ENCODE measurements at regions not wholly inside any gene's neighbourhood (a gene's known extent, or its start where the extent isn't known, plus 50 kb on each side); places are given as distances from the start of the nearest gene placed in this dataset.

DNA sequence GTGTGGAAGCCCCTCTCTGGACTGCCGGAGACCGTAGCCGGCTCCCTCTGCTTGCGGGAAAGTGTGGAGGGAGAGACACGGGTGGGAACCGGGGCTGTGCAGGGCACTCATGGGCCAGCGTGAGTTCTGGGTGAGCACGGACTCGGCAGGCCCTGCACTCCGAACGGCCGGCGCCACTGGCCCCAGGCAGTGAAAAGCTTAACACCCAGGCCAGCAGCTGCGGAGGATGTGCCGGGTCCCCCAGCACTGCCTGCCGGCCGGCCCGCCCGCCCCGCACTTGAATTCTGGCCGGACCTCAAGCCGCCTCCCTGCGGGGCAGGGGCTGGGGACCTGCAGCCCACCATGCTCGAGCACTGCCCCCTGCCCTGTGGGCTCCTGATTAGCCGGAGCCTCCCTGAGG, 147.0 kb downstream of the FGF9 start:
- Histone ChIP-seq H2AFZ (ENCODE audit: low read length, unreplicated experiment) (no peak overlapping the region), H3K36me3 (ENCODE audit: insufficient read depth, low read length) (no peaks in the 10 kb centered on the region), H3K4me3 (ENCODE audit: low read depth, low read length) (no peak overlapping the region), H3K27ac (ENCODE audit: low read depth, low read length) (no peak overlapping the region), H3K79me2 (ENCODE audit: control insufficient read depth, insufficient read depth, low read length, unreplicated experiment) (no peaks in the 10 kb centered on the region), H3K27me3 (ENCODE audit: insufficient read depth, low read length) (no peaks in the 10 kb centered on the region), H3K4me1 (ENCODE audit: control insufficient read depth, insufficient read depth, low read length, unreplicated experiment) (no peaks in the 10 kb centered on the region)

DNA sequence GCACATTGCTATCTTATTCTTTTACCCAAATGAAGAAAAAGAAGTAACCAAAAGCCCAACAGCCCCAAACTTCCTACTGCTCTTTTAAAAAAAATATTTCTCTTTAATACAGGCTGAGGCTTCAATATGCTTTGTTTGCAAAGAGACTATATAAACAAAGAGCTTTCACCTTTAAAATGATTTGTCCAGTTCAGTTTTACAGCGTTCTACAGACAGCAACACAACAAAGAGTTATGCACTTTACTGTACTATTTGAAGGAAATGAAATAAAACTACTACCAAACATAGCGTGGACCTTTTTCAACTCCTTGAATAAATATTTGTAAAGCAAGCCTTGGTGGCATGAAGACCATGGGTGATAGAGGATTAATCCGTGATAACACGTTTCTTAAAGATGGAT, 151.2 kb downstream of the FGF9 start:
- Histone ChIP-seq H2AFZ (ENCODE audit: low read length, unreplicated experiment) (no peak overlapping the region), H3K79me2 (ENCODE audit: control insufficient read depth, insufficient read depth, low read length, unreplicated experiment) (no peaks in the 10 kb centered on the region), H3K4me1 (ENCODE audit: control insufficient read depth, insufficient read depth, low read length, unreplicated experiment) (no peaks in the 10 kb centered on the region), H3K36me3 (ENCODE audit: insufficient read depth, low read length) (no peaks in the 10 kb centered on the region), H3K4me3 (ENCODE audit: low read depth, low read length) (no peak overlapping the region), H3K27me3 (ENCODE audit: insufficient read depth, low read length) (no peaks in the 10 kb centered on the region), H3K27ac (ENCODE audit: low read depth, low read length) (no peak overlapping the region)

DNA sequence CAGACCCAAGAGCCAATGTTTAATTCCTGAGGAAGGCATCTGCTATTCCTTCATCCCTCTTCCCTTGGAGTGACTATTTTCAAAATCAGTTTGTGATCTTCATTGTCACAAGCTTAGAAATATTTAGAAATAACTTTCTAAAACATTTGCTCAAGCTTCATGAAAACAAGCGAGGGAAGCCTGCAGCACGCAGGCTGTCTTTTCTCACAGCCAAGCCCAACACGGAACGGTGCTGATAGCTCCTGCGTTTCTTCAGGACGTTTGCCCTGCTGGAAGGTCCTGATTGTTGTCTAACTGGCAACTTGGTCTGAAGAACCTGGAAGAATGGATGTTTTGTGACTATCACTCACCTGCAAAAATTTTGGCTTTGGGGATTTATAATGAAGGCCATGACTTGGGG, 152.5 kb downstream of the FGF9 start:
- no peaks in the 10 kb centered on the region for H3K27me3 ChIP-seq (ENCODE audit: insufficient read depth, low read length)
- no peak overlapping the region for H2AFZ ChIP-seq (ENCODE audit: low read length, unreplicated experiment)
- H3K79me2 ChIP-seq (ENCODE audit: control insufficient read depth, insufficient read depth, low read length, unreplicated experiment), result no peaks in the 10 kb centered on the region
- H3K4me3 ChIP-seq (ENCODE audit: low read depth, low read length), result no peak overlapping the region
- no peaks in the 10 kb centered on the region for H3K4me1 ChIP-seq (ENCODE audit: control insufficient read depth, insufficient read depth, low read length, unreplicated experiment)
- H3K27ac ChIP-seq (ENCODE audit: low read depth, low read length), result no peak overlapping the region
- H3K36me3 ChIP-seq (ENCODE audit: insufficient read depth, low read length), result no peaks in the 10 kb centered on the region

DNA sequence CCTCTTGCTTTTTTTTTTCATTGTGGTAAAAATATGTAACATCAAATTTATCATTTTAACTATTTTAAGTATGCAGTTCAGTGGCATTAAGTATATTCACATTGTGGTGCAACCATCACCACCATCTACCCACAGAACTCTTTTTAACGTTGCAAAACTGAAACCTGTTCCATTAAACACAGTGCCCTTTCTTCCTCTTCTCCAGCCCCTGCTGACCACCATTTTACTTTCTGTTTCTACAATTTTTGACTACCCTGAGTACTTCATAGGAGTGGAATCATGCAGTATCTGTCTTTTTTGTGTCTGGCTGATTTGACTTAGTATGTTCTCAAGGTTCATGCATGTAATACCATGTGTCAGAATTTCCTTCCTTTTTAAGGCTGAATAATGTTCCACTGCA, 153.1 kb downstream of the FGF9 start:
- H3K4me3 ChIP-seq (ENCODE audit: low read depth, low read length), result no peak overlapping the region
- no peaks in the 10 kb centered on the region for H3K36me3 ChIP-seq (ENCODE audit: insufficient read depth, low read length)
- no peak overlapping the region for H2AFZ ChIP-seq (ENCODE audit: low read length, unreplicated experiment)
- H3K27me3 ChIP-seq (ENCODE audit: insufficient read depth, low read length), result no peaks in the 10 kb centered on the region
- no peaks in the 10 kb centered on the region for H3K79me2 ChIP-seq (ENCODE audit: control insufficient read depth, insufficient read depth, low read length, unreplicated experiment)
- H3K27ac ChIP-seq (ENCODE audit: low read depth, low read length), result no peak overlapping the region
- H3K4me1 ChIP-seq (ENCODE audit: control insufficient read depth, insufficient read depth, low read length, unreplicated experiment), result no peaks in the 10 kb centered on the region

DNA sequence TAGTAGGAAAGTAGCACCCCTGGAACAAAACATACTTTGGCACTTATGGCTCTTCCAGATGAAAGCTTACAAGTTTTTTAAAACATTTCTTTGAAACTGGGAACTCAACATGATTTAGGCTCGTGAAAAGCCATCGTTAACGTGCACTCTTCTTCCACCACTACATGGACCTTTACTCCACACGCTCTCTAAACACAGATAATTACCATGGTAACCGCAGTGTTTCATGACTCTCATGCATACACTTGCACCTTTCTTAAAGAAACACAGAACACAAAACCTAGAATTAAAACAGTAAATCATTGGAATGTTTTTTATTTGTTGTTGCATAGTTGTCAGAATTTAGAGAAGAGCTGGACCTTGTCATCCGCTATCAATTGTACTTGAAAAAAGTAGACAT, 154.3 kb downstream of the FGF9 start:
- no peak overlapping the region for H3K27ac ChIP-seq (ENCODE audit: low read depth, low read length)
- no peaks in the 10 kb centered on the region for H3K36me3 ChIP-seq (ENCODE audit: insufficient read depth, low read length)
- H3K4me3 ChIP-seq (ENCODE audit: low read depth, low read length), result no peak overlapping the region
- H3K4me1 ChIP-seq (ENCODE audit: control insufficient read depth, insufficient read depth, low read length, unreplicated experiment), result no peaks in the 10 kb centered on the region
- H2AFZ ChIP-seq (ENCODE audit: low read length, unreplicated experiment), result no peak overlapping the region
- H3K79me2 ChIP-seq (ENCODE audit: control insufficient read depth, insufficient read depth, low read length, unreplicated experiment), result no peaks in the 10 kb centered on the region
- no peaks in the 10 kb centered on the region for H3K27me3 ChIP-seq (ENCODE audit: insufficient read depth, low read length)

DNA sequence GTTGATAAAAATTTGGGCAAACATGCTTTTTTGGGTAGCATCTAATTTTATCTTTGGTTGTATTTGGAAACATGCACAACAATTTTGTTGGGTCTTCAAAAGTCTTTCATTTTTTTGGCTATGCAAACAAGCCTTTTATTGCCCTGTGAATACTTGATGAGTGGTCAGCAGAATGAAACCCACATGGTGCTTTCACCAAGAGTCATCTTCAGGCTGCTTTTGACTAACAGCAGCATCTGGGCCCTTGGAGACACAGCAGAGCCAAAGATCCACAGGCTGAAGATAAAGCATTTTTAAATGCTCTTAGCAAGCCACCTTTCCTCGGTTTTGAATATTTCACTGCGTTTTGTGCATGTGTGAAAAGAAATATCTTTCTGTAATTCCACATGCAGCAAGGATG, 154.9 kb downstream of the FGF9 start:
- no peak overlapping the region for H3K27ac ChIP-seq (ENCODE audit: low read depth, low read length)
- H3K4me1 ChIP-seq (ENCODE audit: control insufficient read depth, insufficient read depth, low read length, unreplicated experiment), result no peaks in the 10 kb centered on the region
- H2AFZ ChIP-seq (ENCODE audit: low read length, unreplicated experiment), result no peak overlapping the region
- H3K79me2 ChIP-seq (ENCODE audit: control insufficient read depth, insufficient read depth, low read length, unreplicated experiment), result no peaks in the 10 kb centered on the region
- H3K27me3 ChIP-seq (ENCODE audit: insufficient read depth, low read length), result no peaks in the 10 kb centered on the region
- H3K4me3 ChIP-seq (ENCODE audit: low read depth, low read length), result no peak overlapping the region
- H3K36me3 ChIP-seq (ENCODE audit: insufficient read depth, low read length), result no peaks in the 10 kb centered on the region

DNA sequence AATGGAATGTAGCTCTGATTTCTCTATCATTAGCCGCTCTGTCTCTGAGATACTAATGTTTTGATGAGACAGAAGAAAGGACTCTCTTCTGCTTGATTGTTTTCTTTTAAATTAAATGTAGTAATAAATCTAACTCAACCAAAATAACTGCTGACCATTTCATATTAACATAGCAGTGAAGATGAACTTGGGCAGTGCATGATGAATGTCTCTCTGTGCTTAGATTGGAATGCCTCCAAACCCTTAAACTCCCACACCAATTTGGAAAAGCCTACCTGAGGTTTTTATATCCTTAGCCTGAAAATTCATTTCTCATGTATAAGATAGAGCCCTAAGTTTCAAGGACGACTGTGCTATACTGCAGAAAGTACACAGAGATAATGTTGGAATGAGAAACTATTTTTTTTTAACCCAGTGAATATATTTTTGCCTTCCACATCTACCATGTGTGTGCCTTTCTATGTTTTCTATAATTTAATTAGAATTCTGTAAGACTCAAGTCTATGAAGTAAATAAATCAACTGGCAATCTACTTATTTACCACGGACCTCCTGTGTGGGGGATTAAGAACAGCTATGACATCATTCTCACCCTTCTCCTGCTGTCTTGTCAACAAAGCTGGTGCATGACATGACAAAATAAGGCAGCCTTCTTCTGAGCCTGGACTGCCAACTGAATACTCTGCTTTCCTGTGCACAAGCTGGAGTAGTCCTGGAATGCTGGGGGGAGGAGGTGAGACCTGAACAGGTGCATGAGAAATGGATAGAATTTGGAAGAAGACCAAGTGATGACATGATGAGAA, 155.5 kb downstream of the FGF9 start:
- Histone ChIP-seq H3K79me2 (ENCODE audit: control insufficient read depth, insufficient read depth, low read length, unreplicated experiment) (no peaks in the 10 kb centered on the region), H3K27me3 (ENCODE audit: insufficient read depth, low read length) (no peaks in the 10 kb centered on the region), H3K4me3 (ENCODE audit: low read depth, low read length) (no peak overlapping the region), H3K36me3 (ENCODE audit: insufficient read depth, low read length) (no peaks in the 10 kb centered on the region), H2AFZ (ENCODE audit: low read length, unreplicated experiment) (no peak overlapping the region), H3K4me1 (ENCODE audit: control insufficient read depth, insufficient read depth, low read length, unreplicated experiment) (no peaks in the 10 kb centered on the region), H3K27ac (ENCODE audit: low read depth, low read length) (no peak overlapping the region)

DNA sequence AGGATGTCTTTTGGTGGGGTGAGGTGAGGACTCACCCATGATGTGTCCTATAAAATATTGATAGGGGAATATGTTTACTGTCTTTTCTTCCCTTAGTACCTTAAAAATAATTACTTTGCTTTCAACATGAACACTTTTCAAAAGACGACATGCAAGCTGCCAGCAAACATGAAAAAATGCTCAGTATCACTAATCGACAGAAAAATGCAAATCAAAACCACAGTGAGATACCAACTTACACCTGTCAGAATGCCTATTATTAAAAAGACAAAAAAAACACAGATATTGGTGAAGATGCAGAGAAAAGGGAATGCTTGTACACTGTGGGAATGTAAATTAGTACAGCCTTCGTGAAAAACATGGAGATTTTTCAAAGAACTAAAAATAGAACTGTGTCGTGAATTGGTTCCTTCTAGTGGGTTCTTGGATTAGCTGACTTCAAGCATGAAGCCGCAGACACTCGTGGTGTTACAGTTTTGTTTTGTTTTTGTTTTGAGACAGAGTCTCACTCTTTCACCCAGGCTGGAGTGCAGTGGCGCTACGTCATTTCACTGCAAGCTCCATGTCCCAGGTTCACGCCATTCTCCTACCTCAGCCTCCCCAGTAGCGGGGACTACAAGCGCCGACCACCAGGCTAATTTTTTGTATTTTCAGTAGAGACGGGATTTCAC, 160.9 kb downstream of the FGF9 start:
- H2AFZ ChIP-seq (ENCODE audit: low read length, unreplicated experiment), result no peak overlapping the region
- no peaks in the 10 kb centered on the region for H3K36me3 ChIP-seq (ENCODE audit: insufficient read depth, low read length)
- H3K4me3 ChIP-seq (ENCODE audit: low read depth, low read length), result no peak overlapping the region
- no peak overlapping the region for H3K27ac ChIP-seq (ENCODE audit: low read depth, low read length)
- H3K79me2 ChIP-seq (ENCODE audit: control insufficient read depth, insufficient read depth, low read length, unreplicated experiment), result no peaks in the 10 kb centered on the region
- H3K27me3 ChIP-seq (ENCODE audit: insufficient read depth, low read length), result no peaks in the 10 kb centered on the region
- H3K4me1 ChIP-seq (ENCODE audit: control insufficient read depth, insufficient read depth, low read length, unreplicated experiment), result no peaks in the 10 kb centered on the region

DNA sequence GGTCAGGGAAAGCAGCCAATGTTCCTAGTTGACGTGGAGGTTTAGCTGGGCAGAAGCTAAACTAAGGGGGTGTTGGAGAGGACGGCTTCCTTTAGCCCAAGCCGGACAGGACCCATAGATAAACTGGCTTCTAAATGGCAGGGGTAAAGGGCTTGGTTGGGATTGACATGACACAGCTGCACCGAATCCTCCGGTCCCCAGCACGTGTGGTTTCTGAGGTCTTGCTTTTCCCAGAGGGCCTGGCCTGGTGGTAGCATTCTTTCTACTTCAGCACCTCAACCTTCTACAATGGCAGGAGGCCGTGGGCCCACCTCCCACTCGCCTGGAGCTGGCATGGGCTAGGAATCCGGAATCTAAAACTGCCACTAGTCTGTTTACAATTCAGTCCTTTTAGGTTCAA, 163.0 kb downstream of the FGF9 start:
- Histone ChIP-seq H3K36me3 (ENCODE audit: insufficient read depth, low read length) (no peaks in the 10 kb centered on the region), H3K27ac (ENCODE audit: low read depth, low read length) (no peak overlapping the region), H3K4me1 (ENCODE audit: control insufficient read depth, insufficient read depth, low read length, unreplicated experiment) (no peaks in the 10 kb centered on the region), H3K27me3 (ENCODE audit: insufficient read depth, low read length) (no peaks in the 10 kb centered on the region), H3K79me2 (ENCODE audit: control insufficient read depth, insufficient read depth, low read length, unreplicated experiment) (no peaks in the 10 kb centered on the region), H3K4me3 (ENCODE audit: low read depth, low read length) (no peak overlapping the region), H2AFZ (ENCODE audit: low read length, unreplicated experiment) (no peak overlapping the region)

DNA sequence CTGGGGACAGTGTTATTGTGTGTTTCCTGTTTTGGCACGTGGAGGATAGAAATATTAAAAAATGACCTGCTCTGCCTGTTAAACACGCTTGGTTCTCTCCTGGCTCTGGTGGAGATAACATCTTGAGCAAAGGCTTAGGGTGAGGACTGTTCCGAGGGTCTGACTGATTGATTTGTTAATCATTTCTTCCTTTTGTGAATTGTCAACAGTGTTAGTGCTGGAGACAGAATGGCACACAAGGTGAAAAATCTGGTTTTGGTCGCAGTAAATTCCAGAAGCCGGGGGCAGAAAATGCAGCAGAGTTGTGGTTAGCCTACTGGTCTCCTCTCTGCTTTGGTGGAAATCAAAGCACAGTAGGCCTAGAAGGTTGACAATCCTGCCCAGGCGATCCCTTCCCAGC, 163.6 kb downstream of the FGF9 start:
- H3K79me2 ChIP-seq (ENCODE audit: control insufficient read depth, insufficient read depth, low read length, unreplicated experiment), result no peaks in the 10 kb centered on the region
- H3K4me3 ChIP-seq (ENCODE audit: low read depth, low read length), result no peak overlapping the region
- no peaks in the 10 kb centered on the region for H3K27me3 ChIP-seq (ENCODE audit: insufficient read depth, low read length)
- H2AFZ ChIP-seq (ENCODE audit: low read length, unreplicated experiment), result no peak overlapping the region
- no peaks in the 10 kb centered on the region for H3K4me1 ChIP-seq (ENCODE audit: control insufficient read depth, insufficient read depth, low read length, unreplicated experiment)
- no peaks in the 10 kb centered on the region for H3K36me3 ChIP-seq (ENCODE audit: insufficient read depth, low read length)
- no peak overlapping the region for H3K27ac ChIP-seq (ENCODE audit: low read depth, low read length)

DNA sequence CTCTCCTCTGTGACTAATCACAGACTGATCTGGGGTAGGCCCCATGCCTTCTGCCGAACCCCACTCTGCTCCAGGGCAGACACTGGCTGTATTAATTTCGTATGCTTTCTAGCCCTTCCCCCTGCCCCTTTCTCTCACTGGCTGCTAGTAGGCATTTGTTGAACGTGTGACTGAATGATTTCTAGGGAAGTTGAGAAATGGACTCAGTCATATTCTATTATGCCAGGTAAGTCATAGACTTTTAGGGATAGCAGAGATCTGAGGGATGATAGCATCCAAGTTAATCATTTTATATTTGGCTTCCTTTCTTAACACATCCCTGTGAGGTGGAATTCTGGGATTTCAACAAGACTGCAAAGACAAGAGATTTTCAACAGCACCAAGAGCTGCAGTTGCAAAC, 166.4 kb downstream of the FGF9 start:
- Histone ChIP-seq H3K4me3 (ENCODE audit: low read depth, low read length) (no peak overlapping the region), H3K79me2 (ENCODE audit: control insufficient read depth, insufficient read depth, low read length, unreplicated experiment) (no peaks in the 10 kb centered on the region), H2AFZ (ENCODE audit: low read length, unreplicated experiment) (no peak overlapping the region), H3K27me3 (ENCODE audit: insufficient read depth, low read length) (no peaks in the 10 kb centered on the region), H3K27ac (ENCODE audit: low read depth, low read length) (no peak overlapping the region), H3K4me1 (ENCODE audit: control insufficient read depth, insufficient read depth, low read length, unreplicated experiment) (no peaks in the 10 kb centered on the region), H3K36me3 (ENCODE audit: insufficient read depth, low read length) (no peaks in the 10 kb centered on the region)
